A549 (cell line): ENCODE measurements at regions not wholly inside any gene's neighbourhood (a gene's known extent, or its start where the extent isn't known, plus 50 kb on each side); places are given as distances from the start of the nearest gene placed in this dataset.

ENCODE experiments used
- CBX8 ChIP-seq: fragments of 200-600 bp; sonication (generic); IDR thresholded peaks from 2 replicates; pipeline ENCODE4 v1.6.1; 2016
- CHD2 ChIP-seq: fragments of 150-350 bp; IDR thresholded peaks from 2 replicates; pipeline ENCODE4 v1.6.1; 2014; ENCODE audit warnings: low read length; ENCODE audit not compliant: partially characterized antibody
- CTCF ChIP-seq: fragments of >200 bp; sonication (Bioruptor Twin); formaldehyde crosslinking; IDR thresholded peaks from 3 replicates; pipeline ENCODE4 v1.5.1; 2016
- EP300 ChIP-seq, 2 experiments: fragments of >200 bp; sonication (Bioruptor Twin); formaldehyde crosslinking; IDR thresholded peaks; 2 replicates in 1 of 2; 3 replicates in 1 of 2; pipeline ENCODE4 v1.6.1; 2016 to 2017
- JUN ChIP-seq, 2 experiments: fragments of >200 bp; sonication (Bioruptor Twin); formaldehyde crosslinking; IDR thresholded peaks; 2 replicates in 1 of 2; 3 replicates in 1 of 2; pipeline ENCODE4 v1.6.1; 2016 to 2017
- MAX ChIP-seq: IDR thresholded peaks from 2 replicates; pipeline ENCODE4 v1.6.1; 2012
- POLR2A ChIP-seq: IDR thresholded peaks from 2 replicates; pipeline ENCODE4 v1.6.1; 2012; ENCODE audit warnings: mild to moderate bottlenecking, low read length
- RCOR1 ChIP-seq: fragments of 150-350 bp; IDR thresholded peaks from 2 replicates; pipeline ENCODE4 v1.6.1; 2014; ENCODE audit warnings: antibody characterized with exemption, low read length, low read depth

- TF ChIP-seq RCOR1 (no peak), CTCF (no peak), CHD2 (no peak), EP300 (IDR thresholded peaks at IDR 0.05) (no peak), POLR2A (no peak), MAX (no peak), JUN (IDR thresholded peaks at IDR 0.05) (no peak), CBX8 (no peak)
These were observed 493.0 kb upstream of the PLXNA2 start for GRCh38 chr1:208737161-208737560.
